Epithelial cell of esophagus (primary cell): ENCODE measurements at regions not wholly inside any gene's neighbourhood (a gene's known extent, or its start where the extent isn't known, plus 50 kb on each side); places are given as distances from the start of the nearest gene placed in this dataset.
"Not testable (repeated sequence)": the region's sequence is repeated elsewhere in the genome, so short reads cannot be mapped to it uniquely, and the experiment has no call there.

Source experiments
- DNase-seq: peaks from one replicate; pipeline ENCODE4 v3.0.0; 2010; ENCODE audit warnings: low read depth
- H3K4me3 ChIP-seq: 2 replicates; pipeline ENCODE4 v1.5.1; 2011; ENCODE audit warnings: mild to moderate bottlenecking, low read length, control low read depth
- TF ChIP-seq, protein P1 (sequence below): IDR thresholded peaks from 2 replicates; pipeline ENCODE4 v1.5.1; 2011; ENCODE audit warnings: low read depth, mild to moderate bottlenecking, low read length, control low read depth, inconsistent platforms; ENCODE audit not compliant: insufficient read depth; ENCODE audit errors: missing control alignments

- no peak overlapping the region for H3K4me3 ChIP-seq
Observed at GRCh38 chr9:88835772-88836171, 155.5 kb upstream of the S1PR3 start.

DNA sequence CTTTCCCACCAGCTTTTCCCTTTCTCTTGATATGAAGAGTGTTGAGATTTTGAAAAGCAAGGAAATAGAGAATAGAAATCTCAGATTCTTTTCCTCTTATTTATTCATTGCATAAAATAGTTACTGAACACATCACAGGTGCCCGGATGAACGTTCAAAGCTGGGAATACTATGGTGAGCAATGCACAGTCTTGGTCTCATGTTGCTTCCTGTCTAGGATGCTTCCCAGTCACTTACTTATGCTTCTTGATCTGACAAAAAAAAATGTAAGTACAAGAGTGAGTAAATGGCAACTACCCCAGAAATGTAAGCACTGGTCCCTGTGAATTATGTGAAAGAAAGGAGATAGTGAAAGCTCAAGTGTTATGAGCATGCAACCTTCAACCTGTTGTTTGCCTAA lies 153.5 kb upstream of the S1PR3 start:
- no peak overlapping the region for H3K4me3 ChIP-seq
- TF ChIP-seq, protein P1, sequence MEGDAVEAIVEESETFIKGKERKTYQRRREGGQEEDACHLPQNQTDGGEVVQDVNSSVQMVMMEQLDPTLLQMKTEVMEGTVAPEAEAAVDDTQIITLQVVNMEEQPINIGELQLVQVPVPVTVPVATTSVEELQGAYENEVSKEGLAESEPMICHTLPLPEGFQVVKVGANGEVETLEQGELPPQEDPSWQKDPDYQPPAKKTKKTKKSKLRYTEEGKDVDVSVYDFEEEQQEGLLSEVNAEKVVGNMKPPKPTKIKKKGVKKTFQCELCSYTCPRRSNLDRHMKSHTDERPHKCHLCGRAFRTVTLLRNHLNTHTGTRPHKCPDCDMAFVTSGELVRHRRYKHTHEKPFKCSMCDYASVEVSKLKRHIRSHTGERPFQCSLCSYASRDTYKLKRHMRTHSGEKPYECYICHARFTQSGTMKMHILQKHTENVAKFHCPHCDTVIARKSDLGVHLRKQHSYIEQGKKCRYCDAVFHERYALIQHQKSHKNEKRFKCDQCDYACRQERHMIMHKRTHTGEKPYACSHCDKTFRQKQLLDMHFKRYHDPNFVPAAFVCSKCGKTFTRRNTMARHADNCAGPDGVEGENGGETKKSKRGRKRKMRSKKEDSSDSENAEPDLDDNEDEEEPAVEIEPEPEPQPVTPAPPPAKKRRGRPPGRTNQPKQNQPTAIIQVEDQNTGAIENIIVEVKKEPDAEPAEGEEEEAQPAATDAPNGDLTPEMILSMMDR, result no peak
- DNase-seq, result no peak

More at GRCh38 chr9:88835772-88836171, 155.5 kb upstream of the S1PR3 start:
- TF ChIP-seq, protein P1, result no peak
- no peak for DNase-seq

DNA sequence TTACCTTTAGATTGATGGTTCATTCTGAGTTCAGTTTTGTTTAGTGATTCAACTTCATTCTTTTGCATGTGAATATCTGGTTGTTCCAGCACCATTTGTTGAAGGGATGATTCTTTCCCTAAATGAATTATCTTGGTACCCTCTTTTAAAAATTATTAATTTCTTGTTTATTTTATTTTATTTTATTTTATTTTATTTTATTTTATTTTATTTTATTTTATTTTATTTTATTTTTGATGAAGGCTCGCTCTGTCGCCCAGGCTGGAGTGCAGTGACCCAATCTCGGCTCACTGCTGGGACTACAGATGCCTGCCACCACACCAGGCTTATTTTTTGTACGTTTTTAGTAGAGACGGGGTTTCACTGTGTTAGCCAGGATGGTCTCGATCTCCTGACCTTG lies 141.4 kb upstream of the S1PR3 start:
- H3K4me3 ChIP-seq, DNase-seq: not testable (repeated sequence)

GRCh38 chr9:88852794-88853193 lies 138.5 kb upstream of the S1PR3 start:
- no peak overlapping the region for H3K4me3 ChIP-seq
- TF ChIP-seq, protein P1, result no peak
- DNase-seq, result peak; percentile 84

GRCh38 chr9:88870627-88871026 lies 120.6 kb upstream of the S1PR3 start:
- no peak overlapping the region for H3K4me3 ChIP-seq
- DNase-seq, result no peak
- TF ChIP-seq, protein P1, result no peak

- no peak overlapping the region for H3K4me3 ChIP-seq
- TF ChIP-seq, protein P1, result no peak
- DNase-seq, result no peak
Observed at GRCh38 chr9:88871669-88872068, 119.6 kb upstream of the S1PR3 start.

GRCh38 chr9:88872192-88872946 lies 118.9 kb upstream of the S1PR3 start:
- DNase-seq, result no peak
- TF ChIP-seq, protein P1, result no peak

More at GRCh38 chr9:88872192-88872946, 118.9 kb upstream of the S1PR3 start:
- H3K4me3 ChIP-seq, result no peak overlapping the region
